ENCODE measurements at regions not wholly inside any gene's neighbourhood (a gene's known extent, or its start where the extent isn't known, plus 50 kb on each side); places are given as distances from the start of the nearest gene placed in this dataset.

GRCh38 chr3:175989161-175989560, 1130.0 kb downstream of the NAALADL2 start:
- Histone ChIP-seq H3K9me1 (ENCODE audit: control insufficient read depth, extremely low read depth, insufficient read depth, low read length) (no peaks in the 10 kb centered on the region), H3K4me3 (ENCODE audit: control insufficient read depth in 2 of 3, extremely low read depth in 1 of 3, insufficient read depth in 2 of 3, low read depth in 1 of 3, low read length in 3 of 3) (no peak overlapping the region), H4K20me1 (ENCODE audit: control insufficient read depth, extremely low read depth, insufficient read depth, low read length) (no peaks in the 10 kb centered on the region), H3K27ac (ENCODE audit: control insufficient read depth, insufficient read depth, low read length) (no peak overlapping the region), H3K4me2 (ENCODE audit: control insufficient read depth, extremely low read depth, insufficient read depth, low read depth, low read length) (no peak overlapping the region), H3K4me1 (ENCODE audit: control insufficient read depth, extremely low read depth, insufficient read depth, low read length) (no peaks in the 10 kb centered on the region), H2AFZ (ENCODE audit: control insufficient read depth, low read length) (no peak overlapping the region), H3K9ac (ENCODE audit: control insufficient read depth, extremely low read depth, insufficient read depth, low read length) (no peak overlapping the region), H3K36me3 (ENCODE audit: control insufficient read depth in 2 of 2, extremely low read depth in 1 of 2, insufficient read depth in 2 of 2, low read length in 2 of 2) (no peaks in the 10 kb centered on the region), H3K9me3 (ENCODE audit: control insufficient read depth, low read depth, low read length) (no peaks in the 10 kb centered on the region), H3K27me3 (ENCODE audit: control insufficient read depth, extremely low read depth, insufficient read depth, low read length) (no peaks in the 10 kb centered on the region), H3K79me2 (ENCODE audit: control insufficient read depth, insufficient read depth, low read length) (no peaks in the 10 kb centered on the region)
- dilution Hi-C loops (cut with MboI; ENCODE audit: extremely low pct_ligation_motif_present, low sequenced_read_pairs): no loop called here
- TF ChIP-seq EZH2 (IDR thresholded peaks at IDR 0.05; ENCODE audit: low read length): no peak
- no peak for TF ChIP-seq CTCF (optimal IDR thresholded peaks at IDR 0.05 in 1 of 3, IDR thresholded peaks at IDR 0.05 in 1 of 3, conservative IDR thresholded peaks at IDR 0.05 in 1 of 3; ENCODE audit: extremely low read depth in 1 of 3, insufficient read depth in 2 of 3, low read length in 3 of 3)
- FAIRE-seq: no peak
- DNase-seq (ENCODE audit: low read depth, low spot score): no peak

- dilution Hi-C loops (cut with MboI; ENCODE audit: extremely low pct_ligation_motif_present, low sequenced_read_pairs): no loop called here
- H3K9ac ChIP-seq (ENCODE audit: control insufficient read depth, extremely low read depth, insufficient read depth, low read length): no peak overlapping the region
- H3K9me3 ChIP-seq (ENCODE audit: control insufficient read depth, low read depth, low read length): no peaks in the 10 kb centered on the region
- DNase-seq (ENCODE audit: low read depth, low spot score) (no peak), FAIRE-seq (no peak)
- no peak overlapping the region for H3K27ac ChIP-seq (ENCODE audit: control insufficient read depth, insufficient read depth, low read length)
- TF ChIP-seq EZH2 (IDR thresholded peaks at IDR 0.05; ENCODE audit: low read length) (no peak), CTCF (optimal IDR thresholded peaks at IDR 0.05 in 1 of 3, IDR thresholded peaks at IDR 0.05 in 1 of 3, conservative IDR thresholded peaks at IDR 0.05 in 1 of 3; ENCODE audit: extremely low read depth in 1 of 3, insufficient read depth in 2 of 3, low read length in 3 of 3) (no peak)
- H3K4me2 ChIP-seq (ENCODE audit: control insufficient read depth, extremely low read depth, insufficient read depth, low read depth, low read length): no peak overlapping the region
- H3K79me2 ChIP-seq (ENCODE audit: control insufficient read depth, insufficient read depth, low read length): no peaks in the 10 kb centered on the region
- H3K4me3 ChIP-seq (ENCODE audit: control insufficient read depth in 2 of 3, extremely low read depth in 1 of 3, insufficient read depth in 2 of 3, low read depth in 1 of 3, low read length in 3 of 3): no peak overlapping the region
- no peaks in the 10 kb centered on the region for H3K36me3 ChIP-seq (ENCODE audit: control insufficient read depth in 2 of 2, extremely low read depth in 1 of 2, insufficient read depth in 2 of 2, low read length in 2 of 2)
- no peaks in the 10 kb centered on the region for H3K9me1 ChIP-seq (ENCODE audit: control insufficient read depth, extremely low read depth, insufficient read depth, low read length)
- H3K27me3 ChIP-seq (ENCODE audit: control insufficient read depth, extremely low read depth, insufficient read depth, low read length): no peaks in the 10 kb centered on the region
- no peaks in the 10 kb centered on the region for H3K4me1 ChIP-seq (ENCODE audit: control insufficient read depth, extremely low read depth, insufficient read depth, low read length)
- no peaks in the 10 kb centered on the region for H4K20me1 ChIP-seq (ENCODE audit: control insufficient read depth, extremely low read depth, insufficient read depth, low read length)
- H2AFZ ChIP-seq (ENCODE audit: control insufficient read depth, low read length): no peak overlapping the region
Observed at GRCh38 chr3:175988401-175988800, 1129.3 kb downstream of the NAALADL2 start.
